HepG2 (cell line): ENCODE measurements at regions not wholly inside any gene's neighbourhood (a gene's known extent, or its start where the extent isn't known, plus 50 kb on each side); places are given as distances from the start of the nearest gene placed in this dataset.

Source experiments
- ATAC-seq: fragments of 200-7000 bp; cut with Tn5 transposase; 3 replicates; pipeline ENCODE4 v1.9.1; 2020; ENCODE audit warnings: mild to moderate bottlenecking, moderate library complexity
- BruUV-seq: library from RNA; stranded (reverse); fragments of 400-500 nt; replicated peaks from 2 replicates; lab custom pipeline; 2021; lab: Mats Ljungman, UMichigan
- CTCF ChIA-PET: fragments of 300-600 bp; formaldehyde crosslinking; extraction: SDS; loops from one replicate; lab custom pipeline; 2021; ENCODE audit warnings: low total read pairs, inconsistent platforms, low intra/inter-chr PET ratio; lab: Yijun Ruan, JAX
- POLR2A ChIA-PET: fragments of 350-600 bp; sonication (Branson Sonifier 250); formaldehyde crosslinking; loops from one replicate; lab custom pipeline; 2020; ENCODE audit warnings: antibody characterized with exemption, inconsistent platforms; lab: Yijun Ruan, JAX
- DNase-seq: peaks from one replicate; pipeline ENCODE4 v3.0.0-alpha.2; 2015; ENCODE audit warnings: low spot score
- FAIRE-seq: peaks from 3 replicates; lab custom pipeline; 2011; peaks lifted over from hg19 to GRCh38; lab: Jason Lieb, UNC
- H2AFZ ChIP-seq: one replicate; pipeline ENCODE4 v1.6.1; 2011; ENCODE audit warnings: low read length, inconsistent platforms
- H3K27ac ChIP-seq: fragments of 300-600 bp; 3 replicates; pipeline ENCODE4 v1.8.0; 2011; ENCODE audit warnings: mixed run types, mild to moderate bottlenecking, mixed read lengths, low read length, inconsistent platforms; ENCODE audit not compliant: insufficient read depth; ENCODE audit errors: extremely low read length
- H3K27me3 ChIP-seq, 2 experiments: fragments of 200-600 bp in 1 of 2; 2 replicates in 1 of 2; 3 replicates in 1 of 2; pipeline versions ENCODE4 v1.6.0 to v1.8.0; 2011; ENCODE audit warnings: low read length in 2 of 2, mild to moderate bottlenecking in 2 of 2, moderate library complexity in 2 of 2, inconsistent platforms in 1 of 2; ENCODE audit not compliant: insufficient read depth in 2 of 2, control insufficient read depth in 1 of 2
- H3K36me3 ChIP-seq, 2 experiments: fragments of 200-600 bp in 1 of 2; replicated peaks in 1 of 2; 2 replicates in 1 of 2; 3 replicates in 1 of 2; pipeline versions ENCODE4 v1.5.1 to v1.8.0; 2011; ENCODE audit warnings: low read length in 2 of 2, inconsistent platforms in 1 of 2; ENCODE audit not compliant: insufficient read depth in 2 of 2, control insufficient read depth in 1 of 2
- H3K4me1 ChIP-seq: 2 replicates; pipeline ENCODE4 v1.5.1; 2012; ENCODE audit warnings: low read length, inconsistent platforms; ENCODE audit not compliant: insufficient read depth
- H3K4me2 ChIP-seq: 2 replicates; pipeline ENCODE4 v1.6.0; 2011; ENCODE audit warnings: low read depth, low read length, inconsistent platforms
- H3K4me3 ChIP-seq, 3 experiments: fragments of 200-600 bp in 1 of 3; sonication (generic), shearing (Covaris generic) in 1 of 3; replicated peaks in 1 of 3; 2 replicates each; pipeline ENCODE4 v1.5.1; 2011 to 2016; ENCODE audit warnings: low read length in 3 of 3, inconsistent platforms in 2 of 3, low read depth in 2 of 3, mild to moderate bottlenecking in 2 of 3, control low read depth in 1 of 3, mixed read lengths in 1 of 3; ENCODE audit not compliant: insufficient read depth in 1 of 3
- H3K79me2 ChIP-seq: one replicate; pipeline ENCODE4 v1.6.1; 2011; ENCODE audit warnings: low read length, inconsistent platforms; ENCODE audit not compliant: insufficient read depth
- H3K9ac ChIP-seq: 2 replicates; pipeline ENCODE4 v1.6.0; 2011; ENCODE audit warnings: mild to moderate bottlenecking, low read depth, low read length, inconsistent platforms; ENCODE audit not compliant: insufficient read depth
- H3K9me3 ChIP-seq: 2 replicates; pipeline ENCODE4 v1.5.1; 2012; ENCODE audit warnings: mild to moderate bottlenecking, low read length
- H4K20me1 ChIP-seq: 2 replicates; pipeline ENCODE4 v1.6.0; 2011; ENCODE audit warnings: inconsistent platforms, mild to moderate bottlenecking, low read length, moderate library complexity; ENCODE audit not compliant: insufficient read depth
- ELF1 ChIP-seq: sonication (generic); formaldehyde crosslinking; IDR thresholded peaks from 2 replicates; pipeline ENCODE4 v1.4.0; 2020; ENCODE audit warnings: missing genetic modification reagents
- FOXJ3 ChIP-seq: sonication (generic); formaldehyde crosslinking; IDR thresholded peaks from 2 replicates; pipeline ENCODE4 v1.4.0; 2020; ENCODE audit warnings: missing genetic modification reagents, mild to moderate bottlenecking, borderline replicate concordance
- HNRNPUL1 ChIP-seq: fragments of 200-400 bp; formaldehyde crosslinking; IDR thresholded peaks from 2 replicates; pipeline ENCODE4 v1.6.1; 2017; ENCODE audit warnings: low read depth, mild to moderate bottlenecking, low read length, moderate library complexity
- KLF11 ChIP-seq: IDR thresholded peaks from 2 replicates; pipeline ENCODE4 v1.6.1; 2016; ENCODE audit warnings: missing compliant biosample characterization
- MEF2D ChIP-seq: sonication (generic); formaldehyde crosslinking; IDR thresholded peaks from 2 replicates; pipeline ENCODE4 v1.5.1; 2020; ENCODE audit warnings: mild to moderate bottlenecking, missing genetic modification reagents
- NFIB ChIP-seq: sonication (generic); formaldehyde crosslinking; IDR thresholded peaks from 2 replicates; pipeline ENCODE4 v1.9.0; 2021; ENCODE audit warnings: missing genetic modification reagents, mild to moderate bottlenecking, borderline replicate concordance
- PITX1 ChIP-seq: sonication (generic); formaldehyde crosslinking; IDR thresholded peaks from 2 replicates; pipeline ENCODE4 v1.5.1; 2020; ENCODE audit warnings: mild to moderate bottlenecking, missing genetic modification reagents
- ZFP36 ChIP-seq: fragments of 150-350 bp; IDR thresholded peaks from 2 replicates; pipeline ENCODE4 v1.6.1; 2018; ENCODE audit warnings: borderline replicate concordance, low read length, low read depth; ENCODE audit not compliant: partially characterized antibody
- ZFP62 ChIP-seq: sonication (generic); formaldehyde crosslinking; IDR thresholded peaks from 2 replicates; pipeline ENCODE4 v1.4.0; 2020; ENCODE audit warnings: missing genetic modification reagents
- ZNF441 ChIP-seq: sonication (generic); formaldehyde crosslinking; IDR thresholded peaks from 2 replicates; pipeline ENCODE4 v1.7.0; 2021; ENCODE audit warnings: missing genetic modification reagents, borderline replicate concordance
- ZNF446 ChIP-seq: sonication (generic); formaldehyde crosslinking; IDR thresholded peaks from 2 replicates; pipeline ENCODE4 v1.5.0; 2020; ENCODE audit warnings: mild to moderate bottlenecking, missing genetic modification reagents
- ZNF543 ChIP-seq: sonication (generic); formaldehyde crosslinking; IDR thresholded peaks from 2 replicates; pipeline ENCODE4 v1.4.0; 2020; ENCODE audit warnings: mild to moderate bottlenecking, missing genetic modification reagents
- WGBS: methylation state at CpG from one replicate; pipeline ENCODE4 v1.1.6; 2017; ENCODE audit warnings: low lambda C conversion rate; 5-methylcytosine and 5-hydroxymethylcytosine counted together
- in situ Hi-C: cut with HindIII; loops from 2 replicates; pipeline ENCODE4 v1.10.0; 2017; ENCODE audit warnings: low pct_unique_long_range_greater_than_20kb; ENCODE audit not compliant: extremely low pct_ligation_motif_present
- intact Hi-C: fragments of 100-400 bp; cut with micrococcal nuclease; formaldehyde crosslinking; loops from one replicate; pipeline ENCODE4 v1.10.0; 2022; ENCODE audit not compliant: unreplicated experiment
- TF ChIP-seq, protein P1 (sequence below): sonication (generic); formaldehyde crosslinking; IDR thresholded peaks from 2 replicates; pipeline ENCODE4 v1.8.1; 2023; ENCODE audit warnings: mild to moderate bottlenecking, missing genetic modification reagents
- TF ChIP-seq, protein P2 (sequence below): sonication (generic); formaldehyde crosslinking; IDR thresholded peaks from 2 replicates; pipeline ENCODE4 v1.5.0; 2020; ENCODE audit warnings: missing genetic modification reagents, mild to moderate bottlenecking, borderline replicate concordance

DNA sequence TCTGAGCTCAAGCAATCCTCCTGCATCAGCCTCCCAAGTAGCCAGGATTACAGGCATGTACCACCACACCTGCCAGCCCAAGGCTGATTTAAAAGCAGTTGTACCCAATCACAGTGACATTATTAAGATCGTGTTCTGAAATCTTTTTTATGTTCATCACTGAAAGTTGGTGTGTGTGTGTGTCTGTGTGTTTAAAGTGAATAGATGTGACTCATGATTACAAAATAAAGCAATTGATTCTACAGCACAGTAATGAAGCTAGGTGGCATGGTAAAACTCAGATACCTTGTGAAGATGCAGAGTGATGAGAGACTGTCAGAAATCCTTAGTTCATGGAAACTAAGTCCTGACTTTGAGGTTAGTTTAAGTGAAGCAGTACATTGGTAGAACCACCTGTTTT lies 74.2 kb upstream of the ATP2B1 start:
- FAIRE-seq, result no peak
- Histone ChIP-seq H4K20me1 (no peaks in the 10 kb centered on the region), H3K79me2 (no peaks in the 10 kb centered on the region), H3K9me3 (peaks cover 14% of the 10 kb centered on the region), H3K27ac (no peak overlapping the region), H2AFZ (no peak overlapping the region), H3K27me3 (no peaks in the 10 kb centered on the region), H3K9ac (no peak overlapping the region), H3K4me1 (no peaks in the 10 kb centered on the region), H3K4me3 (no peak overlapping the region), H3K4me2 (no peak overlapping the region), H3K36me3 (no peaks in the 10 kb centered on the region)
- ATAC-seq, result no peak
- DNase-seq, result no peak
- intact Hi-C loops, result no loop called here
- in situ Hi-C loops, result no loop called here
- POLR2A ChIA-PET, result no interaction called here
- CTCF ChIA-PET, result no interaction called here
- no TSS peak for BruUV-seq
- no peak for TF ChIP-seq KLF11 (CRISPR knock-in tag)
- TF ChIP-seq FOXJ3 (CRISPR knock-in tag), result no peak
- TF ChIP-seq ZFP62 (CRISPR knock-in tag), result no peak
- TF ChIP-seq, protein P1, sequence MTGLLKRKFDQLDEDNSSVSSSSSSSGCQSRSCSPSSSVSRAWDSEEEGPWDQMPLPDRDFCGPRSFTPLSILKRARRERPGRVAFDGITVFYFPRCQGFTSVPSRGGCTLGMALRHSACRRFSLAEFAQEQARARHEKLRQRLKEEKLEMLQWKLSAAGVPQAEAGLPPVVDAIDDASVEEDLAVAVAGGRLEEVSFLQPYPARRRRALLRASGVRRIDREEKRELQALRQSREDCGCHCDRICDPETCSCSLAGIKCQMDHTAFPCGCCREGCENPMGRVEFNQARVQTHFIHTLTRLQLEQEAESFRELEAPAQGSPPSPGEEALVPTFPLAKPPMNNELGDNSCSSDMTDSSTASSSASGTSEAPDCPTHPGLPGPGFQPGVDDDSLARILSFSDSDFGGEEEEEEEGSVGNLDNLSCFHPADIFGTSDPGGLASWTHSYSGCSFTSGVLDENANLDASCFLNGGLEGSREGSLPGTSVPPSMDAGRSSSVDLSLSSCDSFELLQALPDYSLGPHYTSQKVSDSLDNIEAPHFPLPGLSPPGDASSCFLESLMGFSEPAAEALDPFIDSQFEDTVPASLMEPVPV (CRISPR knock-in tag), result no peak
- no peak for TF ChIP-seq ZFP36
- no peak for TF ChIP-seq PITX1 (CRISPR knock-in tag)
- no peak for TF ChIP-seq ZNF441 (CRISPR knock-in tag)
- no peak for TF ChIP-seq ELF1
- no peak for TF ChIP-seq MEF2D (CRISPR knock-in tag)
- no peak for TF ChIP-seq NFIB (CRISPR knock-in tag)
- TF ChIP-seq ZNF543 (CRISPR knock-in tag), result no peak
- TF ChIP-seq, protein P2, sequence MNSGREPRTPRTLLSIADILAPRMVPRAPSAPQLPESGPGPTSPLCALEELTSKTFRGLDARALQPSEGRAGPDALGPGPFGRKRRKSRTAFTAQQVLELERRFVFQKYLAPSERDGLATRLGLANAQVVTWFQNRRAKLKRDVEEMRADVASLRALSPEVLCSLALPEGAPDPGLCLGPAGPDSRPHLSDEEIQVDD (CRISPR knock-in tag), result no peak
- TF ChIP-seq ZNF446 (CRISPR knock-in tag), result no peak
- TF ChIP-seq HNRNPUL1, result no peak
- WGBS, result 0% methylated on average over 1 of the region's 1 CpG
